OCI-LY7 (cell line): ENCODE measurements at regions not wholly inside any gene's neighbourhood (a gene's known extent, or its start where the extent isn't known, plus 50 kb on each side); places are given as distances from the start of the nearest gene placed in this dataset.

Experiments
- BruUV-seq: library from RNA; stranded (reverse); fragments of 400-500 nt; replicated peaks from 2 replicates; lab custom pipeline; 2021; lab: Mats Ljungman, UMichigan
- CTCF ChIA-PET: fragments of 300-600 bp; sonication (Branson Sonifier 250); formaldehyde crosslinking; loops from one replicate; lab custom pipeline; 2022; ENCODE audit warnings: antibody characterized with exemption; ENCODE audit not compliant: unreplicated experiment; lab: Charles Lee
- POLR2A ChIA-PET: fragments of 300-600 bp; sonication (Branson Sonifier 250); formaldehyde crosslinking; loops from one replicate; lab custom pipeline; 2022; ENCODE audit warnings: antibody characterized with exemption; lab: Charles Lee
- DNase-seq: peaks from one replicate; pipeline ENCODE4 v3.0.0-alpha.2; 2015; ENCODE audit warnings: low spot score
- H2AFZ ChIP-seq: fragments of 200-600 bp; sonication (generic), shearing (Covaris generic); 2 replicates; pipeline ENCODE4 v1.6.1; 2014; ENCODE audit warnings: mild to moderate bottlenecking, antibody characterized with exemption, low read length, moderate library complexity
- H3K27ac ChIP-seq: fragments of 200-600 bp; sonication (generic); 2 replicates; pipeline ENCODE4 v1.5.1; 2014; ENCODE audit warnings: mixed run types, low read depth, mild to moderate bottlenecking, moderate library complexity, low read length, inconsistent platforms; ENCODE audit not compliant: poor library complexity, severe bottlenecking
- H3K36me3 ChIP-seq: fragments of 200-600 bp; sonication (generic); 2 replicates; pipeline ENCODE4 v1.6.1; 2014; ENCODE audit warnings: mild to moderate bottlenecking, antibody characterized with exemption, low read length, moderate library complexity, mixed read lengths; ENCODE audit not compliant: insufficient read depth
- H3K4me1 ChIP-seq: fragments of 200-600 bp; sonication (generic); 2 replicates; pipeline ENCODE4 v1.5.1; 2014; ENCODE audit warnings: mild to moderate bottlenecking, low read length; ENCODE audit not compliant: insufficient read depth, poor library complexity, severe bottlenecking
- H3K4me2 ChIP-seq: fragments of 200-600 bp; sonication (generic); 2 replicates; pipeline ENCODE4 v1.6.1; 2014; ENCODE audit warnings: mild to moderate bottlenecking, low read length
- H3K4me3 ChIP-seq: fragments of 200-600 bp; sonication (generic); 2 replicates; pipeline ENCODE4 v1.5.1; 2014; ENCODE audit warnings: mild to moderate bottlenecking, low read depth, low read length; ENCODE audit not compliant: poor library complexity, severe bottlenecking
- H3K79me2 ChIP-seq: fragments of 200-600 bp; sonication (generic); 2 replicates; pipeline ENCODE4 v1.6.1; 2016; ENCODE audit warnings: low read depth, mild to moderate bottlenecking, low read length, moderate library complexity, mixed read lengths; ENCODE audit not compliant: insufficient read depth
- H3K9me2 ChIP-seq: fragments of 200-600 bp; sonication (generic); 2 replicates; pipeline ENCODE4 v1.6.1; 2016; ENCODE audit warnings: mild to moderate bottlenecking, low read length, mixed read lengths; ENCODE audit not compliant: insufficient read depth
- H3K9me3 ChIP-seq: fragments of 200-600 bp; sonication (generic); 2 replicates; pipeline ENCODE4 v1.6.1; 2014; ENCODE audit warnings: mild to moderate bottlenecking, mixed run types, low read length, mixed read lengths
- H4K20me1 ChIP-seq: fragments of 200-600 bp; sonication (generic); 2 replicates; pipeline ENCODE4 v1.6.1; 2014; ENCODE audit warnings: mild to moderate bottlenecking, antibody characterized with exemption, low read length, moderate library complexity, mixed read lengths; ENCODE audit not compliant: insufficient read depth
- CTCF ChIP-seq: fragments of 200-600 bp; sonication (generic); conservative IDR thresholded peaks from 2 replicates; pipeline ENCODE4 v1.5.1; 2014; ENCODE audit warnings: mild to moderate bottlenecking, antibody characterized with exemption, low read length, moderate library complexity, mixed read lengths
- EZH2phosphoT487 ChIP-seq: fragments of 200-600 bp; sonication (generic); IDR thresholded peaks from 2 replicates; pipeline ENCODE4 v1.6.1; 2018; ENCODE audit warnings: low read depth, borderline replicate concordance, mild to moderate bottlenecking, mixed run types, antibody characterized with exemption, low read length, moderate library complexity, mixed read lengths
- intact Hi-C: fragments of 100-400 bp; cut with micrococcal nuclease; formaldehyde crosslinking; loops from one replicate; pipeline ENCODE4 v1.10.0; 2022; ENCODE audit not compliant: unreplicated experiment

GRCh38 chr13:24108615-24108965 is 51.9 kb upstream of the SPATA13 start:
- H3K79me2 ChIP-seq: no peaks in the 10 kb centered on the region
- H4K20me1 ChIP-seq: no peaks in the 10 kb centered on the region
- no peaks in the 10 kb centered on the region for H3K9me3 ChIP-seq
- H3K4me3 ChIP-seq: no peak overlapping the region
- DNase-seq: no peak
- H3K36me3 ChIP-seq: no peaks in the 10 kb centered on the region
- H3K4me1 ChIP-seq: peaks cover 9% of the 10 kb centered on the region
- no peaks in the 10 kb centered on the region for H3K9me2 ChIP-seq
- TF ChIP-seq CTCF (no peak), EZH2phosphoT487 (no peak)
- no peak overlapping the region for H3K4me2 ChIP-seq
- CTCF ChIA-PET: no interaction called here
- POLR2A ChIA-PET: no interaction called here
- no peak overlapping the region for H3K27ac ChIP-seq
- H2AFZ ChIP-seq: no peak overlapping the region
- no TSS peak for BruUV-seq
- intact Hi-C loops: no loop called here

DNA sequence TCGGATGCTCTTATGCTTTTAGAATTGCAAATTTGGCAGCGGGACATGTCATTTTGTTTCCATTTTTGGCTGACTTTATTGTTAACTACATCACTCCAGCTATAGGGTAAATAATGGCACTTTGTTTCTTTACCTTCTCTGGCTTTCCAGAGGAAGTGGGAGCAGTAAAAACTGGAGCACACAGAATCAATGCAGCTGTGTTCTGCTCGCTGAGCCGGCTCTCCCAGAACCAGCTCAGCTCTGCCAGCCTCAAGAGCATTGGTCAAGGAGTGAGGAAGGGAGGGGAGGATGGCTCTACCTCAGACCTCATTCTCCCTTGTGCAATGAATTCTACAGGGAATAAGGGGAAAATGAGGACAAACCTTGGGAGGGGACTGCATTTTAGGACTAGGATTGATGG is 50.5 kb upstream of the SPATA13 start:
- H3K9me3 ChIP-seq: no peaks in the 10 kb centered on the region
- no peak overlapping the region for H3K4me2 ChIP-seq
- CTCF ChIA-PET: no interaction called here
- H3K4me1 ChIP-seq: peaks cover 1% of the 10 kb centered on the region
- POLR2A ChIA-PET: interaction anchor here (0.6 kb wide), 1 partner anchor 106 kb away, joined by 3 read pairs; no protein-coding TSS in a partner anchor
- BruUV-seq: no TSS peak
- H4K20me1 ChIP-seq: no peaks in the 10 kb centered on the region
- H3K9me2 ChIP-seq: no peaks in the 10 kb centered on the region
- no peaks in the 10 kb centered on the region for H3K79me2 ChIP-seq
- no peak overlapping the region for H3K27ac ChIP-seq
- no peak overlapping the region for H3K4me3 ChIP-seq
- no peak for TF ChIP-seq EZH2phosphoT487
- TF ChIP-seq CTCF: no peak
- no peaks in the 10 kb centered on the region for H3K36me3 ChIP-seq
- intact Hi-C loops: no loop called here
- DNase-seq: no peak
- no peak overlapping the region for H2AFZ ChIP-seq
